ENCODE measurements at regions not wholly inside any gene's neighbourhood (a gene's known extent, or its start where the extent isn't known, plus 50 kb on each side); places are given as distances from the start of the nearest gene placed in this dataset.
A peak's percentile ranks its signal among the peaks of the same experiment; 100 is the strongest.

- peak; percentile 70 for TF ChIP-seq ZNF600 (tag by site-specific recombination; IDR thresholded peaks at IDR 0.05)
- TF ChIP-seq GLI4 (tag by site-specific recombination; IDR thresholded peaks at IDR 0.05): no peak
- TF ChIP-seq ZNF423 (tag by site-specific recombination; IDR thresholded peaks at IDR 0.05): no peak
- TF ChIP-seq HIC1 (tag by site-specific recombination; IDR thresholded peaks at IDR 0.05): peak; percentile 40; the same call in 1 of the 2 replicates
- no peak for TF ChIP-seq ZSCAN4 (tag by site-specific recombination; IDR thresholded peaks at IDR 0.05)
- TF ChIP-seq ZFHX2 (tag by site-specific recombination; conservative IDR thresholded peaks at IDR 0.05): peak; percentile 68
- TF ChIP-seq GLIS2 (tag by site-specific recombination; IDR thresholded peaks at IDR 0.05): peak; percentile 51; the same call in 1 of the 2 replicates
- TF ChIP-seq GLIS1 (tag by site-specific recombination; IDR thresholded peaks at IDR 0.05): peak; percentile 66
- TF ChIP-seq ZNF155 (tag by site-specific recombination; IDR thresholded peaks at IDR 0.05): no peak
- no peak for TF ChIP-seq ZNF302 (tag by site-specific recombination; IDR thresholded peaks at IDR 0.05; ENCODE audit: low read depth)
- TF ChIP-seq ELK4 (IDR thresholded peaks at IDR 0.05; ENCODE audit: borderline replicate concordance, low read depth, low read length): no peak
- TF ChIP-seq GLI2 (tag by site-specific recombination; IDR thresholded peaks at IDR 0.05; ENCODE audit: borderline replicate concordance, low read depth): no peak
- no peak for TF ChIP-seq ATF2 (tag by site-specific recombination; IDR thresholded peaks at IDR 0.05; ENCODE audit: low read depth)
- TF ChIP-seq ZIC2 (tag by site-specific recombination; IDR thresholded peaks at IDR 0.05): peak; percentile 82
- TF ChIP-seq ZNF366 (tag by site-specific recombination; conservative IDR thresholded peaks at IDR 0.05): peak; percentile 17; the same call in 1 of the 2 replicates
- TF ChIP-seq ZNF433 (tag by site-specific recombination; IDR thresholded peaks at IDR 0.05; ENCODE audit: low read depth): no peak
- no peak for TF ChIP-seq ZNF513 (tag by site-specific recombination; IDR thresholded peaks at IDR 0.05)
- TF ChIP-seq PATZ1 (tag by site-specific recombination; IDR thresholded peaks at IDR 0.05): 0 out of 2 replicates have a peak, but pooled peaks have one; percentile 40
- ChIA-PET CTCF (interaction anchor here (2.6 to 3.7 kb wide), 2 partner anchors 12 to 86 kb away, joined by 9 to 23 read pairs; no protein-coding TSS in a partner anchor), POLR2A (no interaction called here)
- Histone ChIP-seq H3K27ac (ENCODE audit: extremely low read depth, low read depth, low read length) (no peak overlapping the region), H3K36me3 (ENCODE audit: control insufficient read depth in 2 of 2, insufficient read depth in 1 of 2, low read length in 2 of 2) (no peaks in the 10 kb centered on the region), H3K9me3 (ENCODE audit: control insufficient read depth, insufficient read depth, low read depth, low read length) (no peaks in the 10 kb centered on the region), H3K4me3 (ENCODE audit: low read depth, low read length) (no peak overlapping the region), H3K4me1 (ENCODE audit: control insufficient read depth, insufficient read depth, low read length) (no peaks in the 10 kb centered on the region)
Observed at GRCh38 chr1:21355956-21356355, 65.7 kb upstream of the ECE1 start.

Measured in HEK293 (cell line).